ENCODE measurements at regions not wholly inside any gene's neighbourhood (a gene's known extent, or its start where the extent isn't known, plus 50 kb on each side); places are given as distances from the start of the nearest gene placed in this dataset.

DNA sequence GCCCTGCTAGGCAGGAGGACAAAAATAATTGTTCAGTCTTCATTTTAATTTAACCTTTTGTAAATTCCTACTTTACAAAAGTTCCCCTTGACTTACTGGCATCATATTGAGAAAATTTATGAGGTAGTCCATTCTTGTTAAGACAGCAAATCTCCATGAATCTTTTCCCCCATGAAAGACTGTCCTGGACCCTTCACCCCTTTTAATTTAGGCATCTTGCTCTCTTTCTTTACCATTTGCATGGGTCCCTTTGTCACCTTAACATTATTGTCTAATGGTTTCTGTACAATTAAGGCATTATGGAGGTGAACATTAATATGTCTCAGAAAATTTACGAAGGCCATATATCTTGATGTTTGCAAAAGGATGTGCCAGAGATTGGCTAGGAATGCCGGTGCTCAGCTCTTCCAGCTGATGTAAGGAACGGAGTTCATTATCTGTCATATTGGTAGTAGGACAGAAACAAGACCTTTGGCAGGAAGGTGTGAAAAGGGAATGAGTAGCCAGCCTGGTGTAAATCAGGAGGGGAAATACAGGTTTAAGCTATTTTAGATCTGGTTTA lies 382.8 kb upstream of the TSHZ2 start:
- TF ChIP-seq SIN3A (IDR thresholded peaks at IDR 0.05; ENCODE audit: borderline replicate concordance, insufficient read depth, low read depth, low read length) (no peak), TCF7L2 (IDR thresholded peaks at IDR 0.05; ENCODE audit: low read depth, low read length) (no peak), POLR2AphosphoS5 (IDR thresholded peaks at IDR 0.05; ENCODE audit: low read depth, low read length) (no peak)
- TF ChIP-seq, protein P1, sequence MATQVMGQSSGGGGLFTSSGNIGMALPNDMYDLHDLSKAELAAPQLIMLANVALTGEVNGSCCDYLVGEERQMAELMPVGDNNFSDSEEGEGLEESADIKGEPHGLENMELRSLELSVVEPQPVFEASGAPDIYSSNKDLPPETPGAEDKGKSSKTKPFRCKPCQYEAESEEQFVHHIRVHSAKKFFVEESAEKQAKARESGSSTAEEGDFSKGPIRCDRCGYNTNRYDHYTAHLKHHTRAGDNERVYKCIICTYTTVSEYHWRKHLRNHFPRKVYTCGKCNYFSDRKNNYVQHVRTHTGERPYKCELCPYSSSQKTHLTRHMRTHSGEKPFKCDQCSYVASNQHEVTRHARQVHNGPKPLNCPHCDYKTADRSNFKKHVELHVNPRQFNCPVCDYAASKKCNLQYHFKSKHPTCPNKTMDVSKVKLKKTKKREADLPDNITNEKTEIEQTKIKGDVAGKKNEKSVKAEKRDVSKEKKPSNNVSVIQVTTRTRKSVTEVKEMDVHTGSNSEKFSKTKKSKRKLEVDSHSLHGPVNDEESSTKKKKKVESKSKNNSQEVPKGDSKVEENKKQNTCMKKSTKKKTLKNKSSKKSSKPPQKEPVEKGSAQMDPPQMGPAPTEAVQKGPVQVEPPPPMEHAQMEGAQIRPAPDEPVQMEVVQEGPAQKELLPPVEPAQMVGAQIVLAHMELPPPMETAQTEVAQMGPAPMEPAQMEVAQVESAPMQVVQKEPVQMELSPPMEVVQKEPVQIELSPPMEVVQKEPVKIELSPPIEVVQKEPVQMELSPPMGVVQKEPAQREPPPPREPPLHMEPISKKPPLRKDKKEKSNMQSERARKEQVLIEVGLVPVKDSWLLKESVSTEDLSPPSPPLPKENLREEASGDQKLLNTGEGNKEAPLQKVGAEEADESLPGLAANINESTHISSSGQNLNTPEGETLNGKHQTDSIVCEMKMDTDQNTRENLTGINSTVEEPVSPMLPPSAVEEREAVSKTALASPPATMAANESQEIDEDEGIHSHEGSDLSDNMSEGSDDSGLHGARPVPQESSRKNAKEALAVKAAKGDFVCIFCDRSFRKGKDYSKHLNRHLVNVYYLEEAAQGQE (IDR thresholded peaks at IDR 0.05; ENCODE audit: insufficient read depth in 1 of 2, low read depth in 2 of 2, low read length in 1 of 2) = no peak
- TF ChIP-seq, protein P2, sequence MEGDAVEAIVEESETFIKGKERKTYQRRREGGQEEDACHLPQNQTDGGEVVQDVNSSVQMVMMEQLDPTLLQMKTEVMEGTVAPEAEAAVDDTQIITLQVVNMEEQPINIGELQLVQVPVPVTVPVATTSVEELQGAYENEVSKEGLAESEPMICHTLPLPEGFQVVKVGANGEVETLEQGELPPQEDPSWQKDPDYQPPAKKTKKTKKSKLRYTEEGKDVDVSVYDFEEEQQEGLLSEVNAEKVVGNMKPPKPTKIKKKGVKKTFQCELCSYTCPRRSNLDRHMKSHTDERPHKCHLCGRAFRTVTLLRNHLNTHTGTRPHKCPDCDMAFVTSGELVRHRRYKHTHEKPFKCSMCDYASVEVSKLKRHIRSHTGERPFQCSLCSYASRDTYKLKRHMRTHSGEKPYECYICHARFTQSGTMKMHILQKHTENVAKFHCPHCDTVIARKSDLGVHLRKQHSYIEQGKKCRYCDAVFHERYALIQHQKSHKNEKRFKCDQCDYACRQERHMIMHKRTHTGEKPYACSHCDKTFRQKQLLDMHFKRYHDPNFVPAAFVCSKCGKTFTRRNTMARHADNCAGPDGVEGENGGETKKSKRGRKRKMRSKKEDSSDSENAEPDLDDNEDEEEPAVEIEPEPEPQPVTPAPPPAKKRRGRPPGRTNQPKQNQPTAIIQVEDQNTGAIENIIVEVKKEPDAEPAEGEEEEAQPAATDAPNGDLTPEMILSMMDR (IDR thresholded peaks at IDR 0.05) = no peak
- CTCF ChIA-PET = no interaction called here
- Histone ChIP-seq H3K9me3 (ENCODE audit: control insufficient read depth, insufficient read depth, low read depth, low read length) (no peaks in the 10 kb centered on the region), H3K27ac (ENCODE audit: low read length) (no peak overlapping the region), H3K27me3 (ENCODE audit: control insufficient read depth, insufficient read depth, low read length) (no peaks in the 10 kb centered on the region), H3K4me3 (ENCODE audit: low read depth in 2 of 2, low read length in 2 of 2) (no peak overlapping the region), H3K4me1 (ENCODE audit: control insufficient read depth, insufficient read depth, low read length) (no peaks in the 10 kb centered on the region), H3K36me3 (ENCODE audit: control insufficient read depth, insufficient read depth, low read length) (no peaks in the 10 kb centered on the region)
- DNase-seq (ENCODE audit: low read depth, low spot score) (no peak), ATAC-seq (no peak)
- in situ Hi-C loops (cut with HindIII; ENCODE audit: low pct_unique_long_range_greater_than_20kb, low sequenced_read_pairs) = no loop called here
- POLR2A ChIA-PET = no interaction called here
- BruUV-seq (replicated peaks) = no TSS peak
- intact Hi-C loops (cut with micrococcal nuclease; ENCODE audit: unreplicated experiment) = no loop called here

DNA sequence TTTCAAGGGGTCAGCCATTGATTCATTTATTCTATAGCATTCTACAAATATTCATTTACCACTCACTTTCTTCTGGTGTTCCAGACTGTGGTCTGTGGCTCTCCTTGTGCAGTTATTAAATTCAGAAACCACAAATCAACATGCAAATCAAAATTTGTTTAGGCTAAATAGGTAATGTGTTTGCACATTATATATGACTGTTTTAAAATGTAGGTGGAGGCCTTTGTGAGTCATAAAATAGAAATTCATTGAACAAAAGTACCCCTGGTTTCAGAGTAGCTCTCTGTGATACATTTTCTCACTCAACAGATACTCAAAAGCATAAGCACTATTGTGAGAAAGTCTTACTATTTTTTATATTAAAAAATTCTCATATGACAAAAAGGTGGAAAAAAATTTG lies 385.5 kb upstream of the TSHZ2 start:
- Histone ChIP-seq H3K36me3 (ENCODE audit: control insufficient read depth, insufficient read depth, low read length) (no peaks in the 10 kb centered on the region), H3K4me3 (ENCODE audit: low read depth in 2 of 2, low read length in 2 of 2) (no peak overlapping the region), H3K27ac (ENCODE audit: low read length) (no peak overlapping the region), H3K27me3 (ENCODE audit: control insufficient read depth, insufficient read depth, low read length) (no peaks in the 10 kb centered on the region), H3K9me3 (ENCODE audit: control insufficient read depth, insufficient read depth, low read depth, low read length) (no peaks in the 10 kb centered on the region), H3K4me1 (ENCODE audit: control insufficient read depth, insufficient read depth, low read length) (no peaks in the 10 kb centered on the region)
- BruUV-seq (replicated peaks) = no TSS peak
- DNase-seq (ENCODE audit: low read depth, low spot score) (no peak), ATAC-seq (no peak)
- in situ Hi-C loops (cut with HindIII; ENCODE audit: low pct_unique_long_range_greater_than_20kb, low sequenced_read_pairs) (no loop called here), intact Hi-C loops (cut with micrococcal nuclease; ENCODE audit: unreplicated experiment) (no loop called here)
- TF ChIP-seq, protein P1 (IDR thresholded peaks at IDR 0.05; ENCODE audit: insufficient read depth in 1 of 2, low read depth in 2 of 2, low read length in 1 of 2) = no peak
- TF ChIP-seq TCF7L2 (IDR thresholded peaks at IDR 0.05; ENCODE audit: low read depth, low read length) (no peak), POLR2AphosphoS5 (IDR thresholded peaks at IDR 0.05; ENCODE audit: low read depth, low read length) (no peak), SIN3A (IDR thresholded peaks at IDR 0.05; ENCODE audit: borderline replicate concordance, insufficient read depth, low read depth, low read length) (no peak)
- TF ChIP-seq, protein P2 (IDR thresholded peaks at IDR 0.05) = no peak
- POLR2A ChIA-PET = no interaction called here
- CTCF ChIA-PET = no interaction called here
